PC-3 (cell line): ENCODE measurements at regions not wholly inside any gene's neighbourhood (a gene's known extent, or its start where the extent isn't known, plus 50 kb on each side); places are given as distances from the start of the nearest gene placed in this dataset.

Experiments used
- ATAC-seq: fragments of 200-7000 bp; cut with Tn5 transposase; 2 replicates; pipeline ENCODE4 v1.9.1; 2020; ENCODE audit warnings: mild to moderate bottlenecking, moderate library complexity
- BruUV-seq: library from RNA; stranded (reverse); fragments of 400-500 nt; replicated peaks from 2 replicates; lab custom pipeline; 2021; lab: Mats Ljungman, UMichigan
- CTCF ChIA-PET: fragments of 300-600 bp; sonication (Branson Sonifier 250); formaldehyde crosslinking; loops from one replicate; lab custom pipeline; 2022; ENCODE audit warnings: antibody characterized with exemption; lab: Charles Lee
- POLR2A ChIA-PET: fragments of 300-600 bp; sonication (Branson Sonifier 250); formaldehyde crosslinking; loops from one replicate; lab custom pipeline; 2022; ENCODE audit warnings: antibody characterized with exemption; ENCODE audit not compliant: unreplicated experiment; lab: Charles Lee
- DNase-seq: peaks from one replicate; pipeline ENCODE4 v3.0.0-alpha.2; 2015
- H2AFZ ChIP-seq: fragments of 300-600 bp; sonication (generic); 2 replicates; pipeline ENCODE4 v1.6.0; 2016; ENCODE audit warnings: antibody characterized with exemption, low read length
- H3F3A ChIP-seq: fragments of 300-600 bp; sonication (generic); one replicate; pipeline ENCODE4 v1.6.0; 2017; ENCODE audit warnings: antibody characterized with exemption, low read length, control low read depth, mild to moderate bottlenecking; ENCODE audit not compliant: unreplicated experiment
- H3K27ac ChIP-seq: fragments of 300-600 bp; sonication (generic); 2 replicates; pipeline ENCODE4 v1.5.1; 2016; ENCODE audit warnings: mild to moderate bottlenecking, low read length
- H3K27me3 ChIP-seq: fragments of 300-600 bp; sonication (generic); 2 replicates; pipeline ENCODE4 v1.6.1; 2016; ENCODE audit warnings: low read length, mixed read lengths
- H3K36me3 ChIP-seq: fragments of 300-600 bp; sonication (generic); 2 replicates; pipeline ENCODE4 v1.6.1; 2016; ENCODE audit warnings: low read depth, mixed run types, low read length, mixed read lengths
- H3K4me1 ChIP-seq: fragments of 300-600 bp; sonication (generic); 2 replicates; pipeline ENCODE4 v1.5.1; 2016; ENCODE audit warnings: low read length; ENCODE audit not compliant: insufficient read depth
- H3K4me2 ChIP-seq: fragments of 300-600 bp; sonication (generic); 2 replicates; pipeline ENCODE4 v1.6.0; 2016; ENCODE audit warnings: low read length
- H3K4me3 ChIP-seq: fragments of 300-600 bp; sonication (generic); 2 replicates; pipeline ENCODE4 v1.5.1; 2016; ENCODE audit warnings: mild to moderate bottlenecking, low read length, mixed read lengths
- H3K79me2 ChIP-seq: fragments of 300-600 bp; sonication (generic); 2 replicates; pipeline ENCODE4 v1.6.1; 2017; ENCODE audit warnings: low read length, mixed read lengths
- H3K9ac ChIP-seq: fragments of 300-600 bp; sonication (generic); 2 replicates; pipeline ENCODE4 v1.6.0; 2016; ENCODE audit warnings: mild to moderate bottlenecking, low read length
- H3K9me2 ChIP-seq: fragments of 300-600 bp; sonication (generic); replicated peaks from 2 replicates; pipeline ENCODE4 v1.6.1; 2016; ENCODE audit warnings: mixed run types, low read length, mixed read lengths
- H3K9me3 ChIP-seq: fragments of 300-600 bp; sonication (generic); 2 replicates; pipeline ENCODE4 v1.6.1; 2016; ENCODE audit warnings: low read length, mixed read lengths
- H4K20me1 ChIP-seq: fragments of 300-600 bp; sonication (generic); 2 replicates; pipeline ENCODE4 v1.6.1; 2016; ENCODE audit warnings: low read length, mixed read lengths
- EZH2 ChIP-seq: fragments of 300-600 bp; sonication (generic); IDR thresholded peaks from one replicate; pipeline ENCODE4 v1.6.1; 2017; ENCODE audit warnings: antibody characterized with exemption, mild to moderate bottlenecking, low read length; ENCODE audit not compliant: unreplicated experiment
- EZH2phosphoT487 ChIP-seq: fragments of 300-600 bp; sonication (generic); IDR thresholded peaks from 2 replicates; pipeline ENCODE4 v1.6.1; 2018; ENCODE audit warnings: mild to moderate bottlenecking, antibody characterized with exemption, low read length, borderline replicate concordance
- intact Hi-C: fragments of 100-400 bp; cut with micrococcal nuclease; formaldehyde crosslinking; loops from 2 replicates; pipeline ENCODE4 v1.9.0; 2023
- TF ChIP-seq, protein P1 (sequence below): fragments of 300-600 bp; sonication (generic); conservative IDR thresholded peaks from 2 replicates; pipeline ENCODE4 v1.5.1; 2017; ENCODE audit warnings: antibody characterized with exemption, low read depth, mild to moderate bottlenecking, low read length

DNA sequence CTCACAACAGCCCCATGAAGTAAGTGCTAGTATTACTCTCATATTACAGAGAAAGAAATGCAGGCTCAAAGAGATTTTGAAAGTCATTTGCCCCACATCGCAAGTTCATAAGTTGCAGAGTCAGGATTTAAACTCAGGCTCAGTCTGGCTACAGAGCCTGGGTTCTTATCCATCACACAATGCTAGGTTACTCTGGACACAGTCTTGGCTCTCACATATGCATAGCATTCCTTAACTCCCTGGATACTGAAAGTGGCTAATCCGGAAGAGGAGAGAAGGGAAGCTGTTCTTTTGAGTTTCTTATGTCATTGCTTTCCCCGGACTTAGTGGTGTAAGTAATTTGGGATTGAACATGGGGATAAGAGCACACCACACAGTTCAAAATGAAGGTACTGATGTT is 357.4 kb upstream of the PLXNA2 start:
- intact Hi-C loops, result no loop called here
- Histone ChIP-seq H3K27me3 (0 out of 2 replicates have a peak, but pooled peaks cover 3% of the 10 kb centered on the region), H3K4me3 (no peak overlapping the region), H3K79me2 (no peaks in the 10 kb centered on the region), H4K20me1 (no peaks in the 10 kb centered on the region), H3K4me2 (no peak overlapping the region), H3K9me2 (no peaks in the 10 kb centered on the region), H3K4me1 (peaks cover 13% of the 10 kb centered on the region), H3K27ac (no peak overlapping the region), H3K9me3 (no peaks in the 10 kb centered on the region), H2AFZ (no peak overlapping the region), H3F3A (no peaks in the 10 kb centered on the region), H3K36me3 (no peaks in the 10 kb centered on the region), H3K9ac (no peak overlapping the region)
- no peak for ATAC-seq
- BruUV-seq, result no TSS peak
- TF ChIP-seq, protein P1, sequence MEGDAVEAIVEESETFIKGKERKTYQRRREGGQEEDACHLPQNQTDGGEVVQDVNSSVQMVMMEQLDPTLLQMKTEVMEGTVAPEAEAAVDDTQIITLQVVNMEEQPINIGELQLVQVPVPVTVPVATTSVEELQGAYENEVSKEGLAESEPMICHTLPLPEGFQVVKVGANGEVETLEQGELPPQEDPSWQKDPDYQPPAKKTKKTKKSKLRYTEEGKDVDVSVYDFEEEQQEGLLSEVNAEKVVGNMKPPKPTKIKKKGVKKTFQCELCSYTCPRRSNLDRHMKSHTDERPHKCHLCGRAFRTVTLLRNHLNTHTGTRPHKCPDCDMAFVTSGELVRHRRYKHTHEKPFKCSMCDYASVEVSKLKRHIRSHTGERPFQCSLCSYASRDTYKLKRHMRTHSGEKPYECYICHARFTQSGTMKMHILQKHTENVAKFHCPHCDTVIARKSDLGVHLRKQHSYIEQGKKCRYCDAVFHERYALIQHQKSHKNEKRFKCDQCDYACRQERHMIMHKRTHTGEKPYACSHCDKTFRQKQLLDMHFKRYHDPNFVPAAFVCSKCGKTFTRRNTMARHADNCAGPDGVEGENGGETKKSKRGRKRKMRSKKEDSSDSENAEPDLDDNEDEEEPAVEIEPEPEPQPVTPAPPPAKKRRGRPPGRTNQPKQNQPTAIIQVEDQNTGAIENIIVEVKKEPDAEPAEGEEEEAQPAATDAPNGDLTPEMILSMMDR, result no peak
- TF ChIP-seq EZH2 (no peak), EZH2phosphoT487 (no peak)
- no peak for DNase-seq
- CTCF ChIA-PET, result no interaction called here
- POLR2A ChIA-PET, result no interaction called here

- POLR2A ChIA-PET, result no interaction called here
- Histone ChIP-seq H3K4me2 (no peak overlapping the region), H3F3A (no peaks in the 10 kb centered on the region), H3K9me2 (no peaks in the 10 kb centered on the region), H3K27ac (no peak overlapping the region), H3K9me3 (no peaks in the 10 kb centered on the region), H4K20me1 (no peaks in the 10 kb centered on the region), H3K4me1 (peaks cover 13% of the 10 kb centered on the region), H2AFZ (no peak overlapping the region), H3K27me3 (0 out of 2 replicates have a peak, but pooled peaks cover 3% of the 10 kb centered on the region), H3K36me3 (no peaks in the 10 kb centered on the region), H3K79me2 (no peaks in the 10 kb centered on the region), H3K4me3 (no peak overlapping the region), H3K9ac (no peak overlapping the region)
- BruUV-seq, result no TSS peak
- CTCF ChIA-PET, result no interaction called here
- intact Hi-C loops, result no loop called here
- DNase-seq (no peak), ATAC-seq (no peak)
- TF ChIP-seq, protein P1, result no peak
- TF ChIP-seq EZH2phosphoT487 (no peak), EZH2 (no peak)
Observed at GRCh38 chr1:208603721-208604120, 359.5 kb upstream of the PLXNA2 start.

GRCh38 chr1:208604295-208604694 is 360.1 kb upstream of the PLXNA2 start:
- peak; percentile 86 for DNase-seq
- H2AFZ ChIP-seq, result no peak overlapping the region
- no peak overlapping the region for H3K4me3 ChIP-seq
- peak; percentile 95 for ATAC-seq
- no peak for TF ChIP-seq EZH2phosphoT487
- no peak for TF ChIP-seq EZH2
- TF ChIP-seq, protein P1, result no peak
- peak overlapping the region; percentile 46 for H3K27ac ChIP-seq
- no peaks in the 10 kb centered on the region for H3K9me2 ChIP-seq
- BruUV-seq, result no TSS peak
- intact Hi-C loops, result no loop called here
- 0 out of 2 replicates have a peak, but pooled peaks cover 2% of the 10 kb centered on the region for H3K27me3 ChIP-seq
- H4K20me1 ChIP-seq, result no peaks in the 10 kb centered on the region
- H3K9me3 ChIP-seq, result no peaks in the 10 kb centered on the region
- CTCF ChIA-PET, result interaction anchor here (0.6 kb wide), 1 partner anchor 963 kb away, joined by 3 read pairs; no protein-coding TSS in a partner anchor
- peaks cover 13% of the 10 kb centered on the region for H3K4me1 ChIP-seq
- peak overlapping the region; percentile 24 for H3K4me2 ChIP-seq
- no peaks in the 10 kb centered on the region for H3K79me2 ChIP-seq
- no peaks in the 10 kb centered on the region for H3F3A ChIP-seq
- no peak overlapping the region for H3K9ac ChIP-seq
- POLR2A ChIA-PET, result interaction anchor here (0.5 kb wide), 2 partner anchors 190 to 750 kb away, joined by 4 to 5 read pairs; no protein-coding TSS in a partner anchor
- H3K36me3 ChIP-seq, result no peaks in the 10 kb centered on the region
